Esophagus squamous epithelium (tissue), 4 donors: ENCODE measurements at regions not wholly inside any gene's neighbourhood (a gene's known extent, or its start where the extent isn't known, plus 50 kb on each side); places are given as distances from the start of the nearest gene placed in this dataset.

ENCODE experiments used
- CTCF ChIP-seq, 6 experiments: fragments of 450-650 bp in 4 of 6; fragments of 200-600 bp in 2 of 6; sonication (generic) in 2 of 6; IDR thresholded peaks; one replicate each; pipeline ENCODE4 v1.5.1; 2016 to 2019; ENCODE audit warnings: antibody characterized with exemption in 6 of 6, mild to moderate bottlenecking in 4 of 6, moderate library complexity in 4 of 6
- POLR2A ChIP-seq, 4 donors: fragments of 450-650 bp; IDR thresholded peaks; one replicate each; pipeline ENCODE4 v1.6.1; 2017; ENCODE audit warnings: antibody characterized with exemption in 4 of 4, mild to moderate bottlenecking in 4 of 4, moderate library complexity in 3 of 4

- no peak for TF ChIP-seq CTCF (IDR thresholded peaks at IDR 0.05)
- no peak for TF ChIP-seq POLR2A (IDR thresholded peaks at IDR 0.05)
Observed at GRCh38 chr2:65819963-65820362, 387.6 kb upstream of the SPRED2 start.
